OCI-LY3 (cell line): ENCODE measurements at regions not wholly inside any gene's neighbourhood (a gene's known extent, or its start where the extent isn't known, plus 50 kb on each side); places are given as distances from the start of the nearest gene placed in this dataset.

Experiments
- H2AFZ ChIP-seq: fragments of 200-600, 300-600 bp; shearing (Covaris generic); 2 replicates; pipeline ENCODE4 v1.6.0; 2014; ENCODE audit warnings: antibody characterized with exemption, low read depth, low read length
- H3K27ac ChIP-seq: fragments of 200-600, 300-600 bp; sonication (generic); 2 replicates; pipeline ENCODE4 v1.5.1; 2014; ENCODE audit warnings: mild to moderate bottlenecking, low read length, moderate library complexity, mixed read lengths
- H3K27me3 ChIP-seq: fragments of 200-600, 300-600 bp; sonication (generic); 2 replicates; pipeline ENCODE4 v1.6.1; 2014; ENCODE audit warnings: low read depth, low read length, mixed read lengths
- H3K36me3 ChIP-seq: fragments of 200-600, 300-600 bp; sonication (generic); replicated peaks from 2 replicates; pipeline ENCODE3; 2014; ENCODE audit warnings: low read depth, low read length, mixed read lengths
- H3K4me1 ChIP-seq: fragments of 300-600, 200-600 bp; sonication (generic); 2 replicates; pipeline ENCODE4 v1.6.1; 2014; ENCODE audit warnings: low read length, mixed read lengths
- H3K4me2 ChIP-seq: fragments of 200-600, 300-600 bp; sonication (generic); 2 replicates; pipeline ENCODE4 v1.6.1; 2014; ENCODE audit warnings: low read length, mixed read lengths
- H3K4me3 ChIP-seq: fragments of 300-600, 200-600 bp; sonication (generic); 2 replicates; pipeline ENCODE4 v1.5.1; 2014; ENCODE audit warnings: antibody characterized with exemption, mild to moderate bottlenecking, low read length, moderate library complexity
- H3K79me2 ChIP-seq: fragments of 300-600, 200-600 bp; shearing (Covaris generic); 2 replicates; pipeline ENCODE4 v1.6.1; 2014; ENCODE audit warnings: mild to moderate bottlenecking, low read length, mixed read lengths
- H3K9ac ChIP-seq: fragments of 300-600, 200-600 bp; shearing (Covaris generic); 2 replicates; pipeline ENCODE4 v1.6.0; 2014; ENCODE audit warnings: mild to moderate bottlenecking, low read length, moderate library complexity
- H3K9me3 ChIP-seq: fragments of 200-600, 300-600 bp; shearing (Covaris generic); 2 replicates; pipeline ENCODE4 v1.6.1; 2014; ENCODE audit warnings: low read length, mixed read lengths; ENCODE audit not compliant: insufficient read depth
- H4K20me1 ChIP-seq: fragments of 200-600, 300-600 bp; sonication (generic); 2 replicates; pipeline ENCODE4 v1.6.1; 2016; ENCODE audit warnings: low read length, mixed read lengths; ENCODE audit not compliant: insufficient read depth
- CTCF ChIP-seq: fragments of 200-600, 300-600 bp; sonication (generic); IDR thresholded peaks from 2 replicates; pipeline ENCODE4 v1.5.1; 2014; ENCODE audit warnings: antibody characterized with exemption, low read length, low read depth
- EZH2phosphoT487 ChIP-seq: fragments of 200-600 bp; shearing (Covaris generic); IDR thresholded peaks from 2 replicates; pipeline ENCODE4 v1.6.1; 2018; ENCODE audit warnings: antibody characterized with exemption, mixed run types, low read depth

- Histone ChIP-seq H3K4me2 (no peak overlapping the region), H3K4me3 (no peak overlapping the region), H3K9ac (no peak overlapping the region), H3K79me2 (no peaks in the 10 kb centered on the region), H3K27me3 (no peaks in the 10 kb centered on the region), H2AFZ (no peak overlapping the region), H3K4me1 (no peaks in the 10 kb centered on the region), H4K20me1 (no peaks in the 10 kb centered on the region), H3K36me3 (no peaks in the 10 kb centered on the region), H3K9me3 (no peaks in the 10 kb centered on the region; the same call in 1 of the 2 replicates), H3K27ac (no peak overlapping the region)
- no peak for TF ChIP-seq CTCF
- TF ChIP-seq EZH2phosphoT487: no peak
Observed at GRCh38 chr17:70581459-70581858, 412.1 kb downstream of the KCNJ2 start.

GRCh38 chr17:70582777-70583176, 413.4 kb downstream of the KCNJ2 start:
- TF ChIP-seq EZH2phosphoT487: no peak
- no peak for TF ChIP-seq CTCF
- Histone ChIP-seq H4K20me1 (no peaks in the 10 kb centered on the region), H3K27ac (no peak overlapping the region), H3K36me3 (no peaks in the 10 kb centered on the region), H3K79me2 (no peaks in the 10 kb centered on the region), H3K4me3 (no peak overlapping the region), H3K27me3 (no peaks in the 10 kb centered on the region), H2AFZ (no peak overlapping the region), H3K9me3 (no peaks in the 10 kb centered on the region; the same call in 1 of the 2 replicates), H3K9ac (no peak overlapping the region), H3K4me2 (no peak overlapping the region), H3K4me1 (no peaks in the 10 kb centered on the region)

- no peak for TF ChIP-seq CTCF
- TF ChIP-seq EZH2phosphoT487: no peak
- Histone ChIP-seq H3K4me1 (no peaks in the 10 kb centered on the region), H4K20me1 (no peaks in the 10 kb centered on the region), H3K4me3 (no peak overlapping the region), H3K4me2 (no peak overlapping the region), H3K79me2 (no peaks in the 10 kb centered on the region), H3K9me3 (no peaks in the 10 kb centered on the region; the same call in 1 of the 2 replicates), H3K9ac (no peak overlapping the region), H3K27ac (no peak overlapping the region), H3K27me3 (no peaks in the 10 kb centered on the region), H3K36me3 (no peaks in the 10 kb centered on the region), H2AFZ (no peak overlapping the region)
Observed at GRCh38 chr17:70584255-70584654, 414.9 kb downstream of the KCNJ2 start.

GRCh38 chr17:70588003-70588402, 418.7 kb downstream of the KCNJ2 start:
- no peak overlapping the region for H3K9ac ChIP-seq
- H3K27ac ChIP-seq: no peak overlapping the region
- no peak overlapping the region for H2AFZ ChIP-seq
- H3K9me3 ChIP-seq: no peaks in the 10 kb centered on the region
- no peak for TF ChIP-seq EZH2phosphoT487
- TF ChIP-seq CTCF: no peak
- no peak overlapping the region for H3K4me2 ChIP-seq
- H3K4me3 ChIP-seq: no peak overlapping the region
- H3K27me3 ChIP-seq: no peaks in the 10 kb centered on the region
- H3K4me1 ChIP-seq: no peaks in the 10 kb centered on the region
- H3K36me3 ChIP-seq: no peaks in the 10 kb centered on the region
- H4K20me1 ChIP-seq: no peaks in the 10 kb centered on the region
- no peaks in the 10 kb centered on the region for H3K79me2 ChIP-seq
